Body of pancreas (tissue), 4 donors: ENCODE measurements at regions not wholly inside any gene's neighbourhood (a gene's known extent, or its start where the extent isn't known, plus 50 kb on each side); places are given as distances from the start of the nearest gene placed in this dataset.

Experiments
- POLR2A ChIP-seq, 3 donors: fragments of 450-650 bp; IDR thresholded peaks; one replicate each; pipeline ENCODE4 v1.6.1; 2016; ENCODE audit warnings: antibody characterized with exemption in 3 of 3, mild to moderate bottlenecking in 2 of 3
- TF ChIP-seq, protein P1 (sequence below), 7 experiments: fragments of 450-650 bp in 4 of 7; fragments of 200-600 bp in 3 of 7; sonication (generic) in 3 of 7; IDR thresholded peaks; one replicate each; pipeline ENCODE4 v1.5.1; 2016 to 2019; ENCODE audit warnings: antibody characterized with exemption in 7 of 7

DNA sequence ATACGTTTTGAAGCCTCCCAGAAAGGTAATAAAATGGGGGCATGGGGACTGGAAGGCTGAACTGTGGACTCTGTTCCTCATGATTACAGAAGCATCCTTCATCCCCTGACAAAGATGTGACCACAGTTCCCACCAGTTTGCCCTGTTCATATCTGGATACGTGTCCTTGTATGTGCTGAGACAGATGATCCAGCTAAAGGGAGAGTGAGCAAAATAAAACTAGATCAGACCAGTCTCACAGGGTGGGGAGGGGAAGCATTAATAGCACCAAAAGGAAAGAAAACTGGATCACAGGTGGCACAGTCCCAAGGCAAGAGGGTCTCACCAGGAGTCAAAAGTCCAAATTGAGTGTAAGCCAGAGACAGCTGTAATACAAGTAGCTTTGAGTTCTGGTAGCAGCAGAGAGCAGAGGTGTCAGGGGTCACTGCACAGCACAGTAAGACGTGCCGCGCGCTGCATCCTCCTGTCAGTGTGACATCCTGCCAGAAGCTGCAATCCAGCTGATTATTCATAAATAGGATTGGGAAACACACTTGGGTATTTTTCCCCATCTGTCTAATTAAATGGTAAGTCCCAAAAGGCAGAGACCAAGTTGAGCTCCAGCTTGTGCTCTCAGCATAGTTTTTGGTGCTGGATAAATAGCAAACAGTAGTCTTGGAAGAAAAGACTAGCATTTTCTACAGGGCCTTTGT lies 560.0 kb upstream of the CFAP20DC start:
- TF ChIP-seq, protein P1, sequence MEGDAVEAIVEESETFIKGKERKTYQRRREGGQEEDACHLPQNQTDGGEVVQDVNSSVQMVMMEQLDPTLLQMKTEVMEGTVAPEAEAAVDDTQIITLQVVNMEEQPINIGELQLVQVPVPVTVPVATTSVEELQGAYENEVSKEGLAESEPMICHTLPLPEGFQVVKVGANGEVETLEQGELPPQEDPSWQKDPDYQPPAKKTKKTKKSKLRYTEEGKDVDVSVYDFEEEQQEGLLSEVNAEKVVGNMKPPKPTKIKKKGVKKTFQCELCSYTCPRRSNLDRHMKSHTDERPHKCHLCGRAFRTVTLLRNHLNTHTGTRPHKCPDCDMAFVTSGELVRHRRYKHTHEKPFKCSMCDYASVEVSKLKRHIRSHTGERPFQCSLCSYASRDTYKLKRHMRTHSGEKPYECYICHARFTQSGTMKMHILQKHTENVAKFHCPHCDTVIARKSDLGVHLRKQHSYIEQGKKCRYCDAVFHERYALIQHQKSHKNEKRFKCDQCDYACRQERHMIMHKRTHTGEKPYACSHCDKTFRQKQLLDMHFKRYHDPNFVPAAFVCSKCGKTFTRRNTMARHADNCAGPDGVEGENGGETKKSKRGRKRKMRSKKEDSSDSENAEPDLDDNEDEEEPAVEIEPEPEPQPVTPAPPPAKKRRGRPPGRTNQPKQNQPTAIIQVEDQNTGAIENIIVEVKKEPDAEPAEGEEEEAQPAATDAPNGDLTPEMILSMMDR (IDR thresholded peaks at IDR 0.05) = no peak
- no peak for TF ChIP-seq POLR2A (IDR thresholded peaks at IDR 0.05)
